Endometrial microvascular endothelial cells (primary cell): ENCODE measurements at regions not wholly inside any gene's neighbourhood (a gene's known extent, or its start where the extent isn't known, plus 50 kb on each side); places are given as distances from the start of the nearest gene placed in this dataset.

Experiments used
- in situ Hi-C: cut with HindIII; loops from 2 replicates; pipeline ENCODE4 v1.10.0; 2017; ENCODE audit warnings: low sequenced_read_pairs, low pct_unique_long_range_greater_than_20kb; ENCODE audit errors: inconsistent ontology term

GRCh38 chr3:159916052-159916451 lies 72.6 kb upstream of the IL12A start:
- in situ Hi-C loops: no loop called here

DNA sequence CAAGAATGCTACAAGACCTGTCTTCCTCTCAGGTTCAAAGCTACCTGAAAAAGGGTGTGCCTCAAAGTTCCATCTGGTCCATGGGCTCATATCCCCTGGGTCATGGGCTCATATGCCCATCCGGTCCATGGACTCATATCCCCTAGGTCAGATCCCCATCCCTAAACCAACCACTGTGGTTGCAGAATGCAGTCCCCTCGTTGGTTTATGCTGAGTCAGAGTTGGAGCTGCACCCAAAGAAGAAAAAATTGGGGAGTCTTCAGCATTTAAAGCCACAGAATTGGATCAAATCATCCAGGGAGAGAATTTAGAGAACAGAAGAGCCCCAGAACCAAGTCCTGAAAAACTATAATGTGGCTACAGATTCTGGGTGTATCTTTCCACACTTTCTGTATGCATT lies 71.5 kb upstream of the IL12A start:
- in situ Hi-C loops: no loop called here

- in situ Hi-C loops: no loop called here
These were observed 68.8 kb upstream of the IL12A start for GRCh38 chr3:159919873-159920272.

DNA sequence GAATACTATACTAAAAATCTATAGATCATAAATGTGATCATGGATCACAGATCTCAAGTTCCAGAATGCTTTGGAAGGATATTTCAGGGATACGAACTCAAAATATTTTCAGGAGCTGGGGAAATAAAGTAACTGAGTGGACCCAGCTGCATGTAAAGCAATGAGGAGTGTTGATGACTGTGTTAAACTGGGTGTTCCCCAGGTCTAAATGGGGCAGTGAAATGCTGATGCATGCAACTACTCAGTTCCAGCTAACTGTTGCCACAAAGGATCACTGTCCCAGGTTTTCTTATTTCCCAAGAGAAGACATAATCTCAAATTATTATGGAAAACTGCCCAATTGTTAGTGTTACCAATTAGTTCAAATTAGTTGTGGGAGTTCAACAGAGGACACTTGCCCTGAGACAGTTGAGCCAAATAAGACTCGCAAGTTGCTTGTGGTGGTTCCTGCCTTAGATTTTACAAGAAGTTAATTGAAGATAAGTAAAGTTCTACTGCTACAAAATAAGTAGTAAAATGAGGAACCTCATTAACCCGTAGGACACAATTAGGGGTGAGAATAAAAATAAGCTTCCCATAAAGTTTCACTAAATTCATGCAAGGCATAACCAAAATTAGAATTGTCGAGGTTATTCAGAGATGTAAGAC lies 66.3 kb upstream of the IL12A start:
- in situ Hi-C loops: no loop called here

GRCh38 chr3:159922861-159923312 lies 65.7 kb upstream of the IL12A start:
- in situ Hi-C loops: no loop called here

DNA sequence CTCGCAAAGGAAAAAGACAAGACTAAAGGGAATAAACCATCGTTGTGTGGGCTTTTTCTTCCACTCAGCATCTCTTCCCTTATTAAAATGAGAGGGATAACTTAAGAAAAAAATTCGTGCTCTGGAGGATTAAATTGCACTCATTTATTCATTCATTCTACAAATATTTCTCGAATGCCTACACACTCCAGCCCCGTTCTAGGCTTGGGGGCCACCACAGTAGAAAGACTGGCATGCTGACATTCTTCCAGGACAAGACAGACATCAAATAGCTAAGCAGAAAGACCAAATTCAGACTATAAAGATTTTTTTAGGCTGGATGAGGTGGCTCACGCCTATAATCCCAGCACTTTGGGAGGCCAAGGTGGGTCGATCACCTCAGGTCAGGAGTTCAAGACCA lies 65.3 kb upstream of the IL12A start:
- in situ Hi-C loops: no loop called here

- in situ Hi-C loops: no loop called here
These were observed 64.7 kb upstream of the IL12A start for GRCh38 chr3:159923956-159924355.

GRCh38 chr3:159924411-159924810 lies 64.2 kb upstream of the IL12A start:
- in situ Hi-C loops: no loop called here

- in situ Hi-C loops: no loop called here
These were observed 63.4 kb upstream of the IL12A start for GRCh38 chr3:159925248-159925647.

GRCh38 chr3:159926573-159926972 lies 62.1 kb upstream of the IL12A start:
- in situ Hi-C loops: no loop called here

- in situ Hi-C loops: no loop called here
These were observed 60.6 kb upstream of the IL12A start for GRCh38 chr3:159928071-159928491.

GRCh38 chr3:159928666-159929065 lies 60.0 kb upstream of the IL12A start:
- in situ Hi-C loops: no loop called here

- in situ Hi-C loops: no loop called here
These were observed 59.2 kb upstream of the IL12A start for GRCh38 chr3:159929171-159930141.

DNA sequence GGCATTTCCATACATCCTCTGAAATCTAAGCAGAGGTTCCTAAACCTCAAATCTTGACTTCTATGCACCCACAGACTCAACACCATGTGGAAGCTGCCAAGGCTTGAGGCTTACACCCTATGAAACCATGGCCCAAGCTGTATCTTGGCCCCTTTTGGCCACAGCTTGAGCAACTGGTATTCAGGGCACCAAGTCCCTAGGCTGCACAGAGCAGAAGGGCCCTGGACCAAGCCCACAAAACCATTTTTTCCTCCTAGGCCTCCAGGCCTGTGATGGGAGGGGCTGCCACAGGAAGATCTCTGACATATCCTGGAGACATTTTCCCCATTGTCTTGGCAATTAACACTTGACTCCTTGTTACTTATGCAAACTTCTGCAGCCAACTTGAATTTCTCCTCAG lies 54.4 kb upstream of the IL12A start:
- in situ Hi-C loops: no loop called here

GRCh38 chr3:159936541-159936940 lies 52.1 kb upstream of the IL12A start:
- in situ Hi-C loops: no loop called here

DNA sequence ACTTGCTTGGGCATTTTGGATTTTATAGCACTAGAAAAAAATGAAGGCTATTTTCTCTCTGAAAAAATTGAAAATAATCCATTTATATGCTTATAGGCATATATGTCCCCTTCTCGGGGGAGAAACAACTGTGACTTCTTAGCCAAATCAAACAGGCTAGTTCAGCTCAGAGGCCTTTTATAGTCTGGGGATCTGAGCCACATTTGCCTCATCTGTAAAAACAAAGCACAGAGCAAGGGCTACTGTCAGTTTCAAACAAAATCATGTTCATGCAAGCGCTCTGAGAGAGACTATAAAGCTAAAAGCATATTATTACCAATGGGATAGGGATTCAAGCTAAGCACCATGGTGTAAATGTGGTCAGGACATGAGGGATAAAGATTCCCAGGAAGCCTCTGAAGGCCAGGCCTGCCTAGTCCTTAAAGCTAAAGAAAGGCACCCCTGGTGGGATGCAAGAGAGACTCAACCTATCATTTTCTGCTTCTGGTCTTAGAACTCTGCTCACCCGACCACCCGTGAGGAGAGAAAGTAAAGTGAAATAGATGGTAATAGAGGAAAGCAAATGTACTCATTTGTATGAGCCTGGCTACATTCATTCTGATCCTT lies 51.0 kb upstream of the IL12A start:
- in situ Hi-C loops: no loop called here

DNA sequence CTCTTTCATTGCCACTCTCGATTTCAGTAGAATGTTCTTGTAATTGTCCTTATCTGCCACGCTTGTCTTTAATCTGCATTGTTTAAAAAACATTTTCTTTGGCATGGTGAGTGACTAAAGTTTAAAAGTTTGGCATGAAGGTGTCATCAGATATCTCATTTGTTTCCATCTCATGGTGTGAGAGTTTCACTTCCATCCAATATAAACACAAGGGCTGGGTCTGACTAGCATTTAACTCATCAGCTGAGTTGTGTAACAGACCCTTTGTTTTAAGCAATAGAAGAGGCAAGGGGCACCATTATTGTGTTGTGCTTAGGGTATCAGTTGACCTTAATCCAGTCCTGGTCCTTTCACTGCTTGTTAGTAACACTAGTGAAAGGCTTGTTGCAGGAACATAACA lies 49.9 kb upstream of the IL12A start:
- in situ Hi-C loops: no loop called here
